Right lobe of liver (tissue), 4 donors: ENCODE measurements at regions not wholly inside any gene's neighbourhood (a gene's known extent, or its start where the extent isn't known, plus 50 kb on each side); places are given as distances from the start of the nearest gene placed in this dataset.

ENCODE experiments used
- POLR2A ChIP-seq: fragments of 450-650 bp; IDR thresholded peaks from one replicate; pipeline ENCODE4 v1.6.1; 2017; ENCODE audit warnings: antibody characterized with exemption, mild to moderate bottlenecking
- TF ChIP-seq, protein P1 (sequence below), 4 donors: fragments of 200-600 bp in 3 of 4; fragments of 450-650 bp in 1 of 4; IDR thresholded peaks; one replicate each; pipeline versions ENCODE4 v1.5.1 to v1.8.0; 2016 to 2022; ENCODE audit warnings: antibody characterized with exemption in 4 of 4, mild to moderate bottlenecking in 2 of 4
- donor health status: DM: no; HTN: no; CAD: no.
- donor health status: DM: no; HTN: no; CAD: no.
- donor health status: DM: no; HTN: yes; CAD: no.

DNA sequence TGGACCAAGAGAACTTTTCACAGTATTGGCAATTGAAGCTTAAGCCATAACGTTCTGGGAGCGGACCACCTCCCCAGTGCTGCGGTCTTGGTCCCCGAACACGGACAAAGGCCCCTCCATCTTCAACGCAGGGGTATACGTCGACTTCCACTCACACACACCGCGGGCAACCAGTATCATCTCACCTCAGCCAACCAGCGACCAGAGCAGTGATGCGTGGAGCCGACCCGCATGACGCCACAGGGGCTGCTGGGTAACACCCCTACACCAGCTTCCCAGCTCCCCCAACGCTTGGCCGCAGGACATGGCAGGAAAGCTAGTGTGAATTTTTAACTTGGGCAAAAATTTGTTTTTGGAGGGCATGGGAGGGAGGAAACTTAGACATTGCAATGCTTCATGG lies 77.3 kb upstream of the PLCXD3 start:
- TF ChIP-seq, protein P1, sequence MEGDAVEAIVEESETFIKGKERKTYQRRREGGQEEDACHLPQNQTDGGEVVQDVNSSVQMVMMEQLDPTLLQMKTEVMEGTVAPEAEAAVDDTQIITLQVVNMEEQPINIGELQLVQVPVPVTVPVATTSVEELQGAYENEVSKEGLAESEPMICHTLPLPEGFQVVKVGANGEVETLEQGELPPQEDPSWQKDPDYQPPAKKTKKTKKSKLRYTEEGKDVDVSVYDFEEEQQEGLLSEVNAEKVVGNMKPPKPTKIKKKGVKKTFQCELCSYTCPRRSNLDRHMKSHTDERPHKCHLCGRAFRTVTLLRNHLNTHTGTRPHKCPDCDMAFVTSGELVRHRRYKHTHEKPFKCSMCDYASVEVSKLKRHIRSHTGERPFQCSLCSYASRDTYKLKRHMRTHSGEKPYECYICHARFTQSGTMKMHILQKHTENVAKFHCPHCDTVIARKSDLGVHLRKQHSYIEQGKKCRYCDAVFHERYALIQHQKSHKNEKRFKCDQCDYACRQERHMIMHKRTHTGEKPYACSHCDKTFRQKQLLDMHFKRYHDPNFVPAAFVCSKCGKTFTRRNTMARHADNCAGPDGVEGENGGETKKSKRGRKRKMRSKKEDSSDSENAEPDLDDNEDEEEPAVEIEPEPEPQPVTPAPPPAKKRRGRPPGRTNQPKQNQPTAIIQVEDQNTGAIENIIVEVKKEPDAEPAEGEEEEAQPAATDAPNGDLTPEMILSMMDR (IDR thresholded peaks at IDR 0.05) = no peak
- TF ChIP-seq POLR2A = no peak
